Stimulated activated CD4-positive, alpha-beta T cell treated with anti-CD3 and anti-CD28 coated beads, Interleukin-1b, Interleukin-23, amount 100 ng/mL, for 24 hours (primary cell): ENCODE measurements at regions not wholly inside any gene's neighbourhood (a gene's known extent, or its start where the extent isn't known, plus 50 kb on each side); places are given as distances from the start of the nearest gene placed in this dataset.
"Not testable (repeated sequence)": the region's sequence is repeated elsewhere in the genome, so short reads cannot be mapped to it uniquely, and the experiment has no call there.

Experiments used
- DNase-seq, 4 experiments: peaks; one replicate each; pipeline ENCODE4 v3.0.0-alpha.2; 2020; ENCODE audit warnings: low read depth in 4 of 4, low spot score in 1 of 4

GRCh38 chr14:58751788-58752187, 114.0 kb downstream of the DACT1 start:
- DNase-seq = no peak

- no peak for DNase-seq
Observed at GRCh38 chr14:58752289-58752688, 114.5 kb downstream of the DACT1 start.

- DNase-seq = no peak
Observed at GRCh38 chr14:58752771-58753201, 115.0 kb downstream of the DACT1 start.

GRCh38 chr14:58755031-58755925, 117.5 kb downstream of the DACT1 start:
- no peak for DNase-seq

GRCh38 chr14:58760121-58760520, 122.4 kb downstream of the DACT1 start:
- DNase-seq = no peak

- no peak for DNase-seq
Observed at GRCh38 chr14:58762629-58763028, 124.9 kb downstream of the DACT1 start.

- DNase-seq = no peak
Observed at GRCh38 chr14:58763210-58763609, 125.4 kb downstream of the DACT1 start.

- DNase-seq = no peak
Observed at GRCh38 chr14:58765418-58765831, 127.7 kb downstream of the DACT1 start.

GRCh38 chr14:58765843-58766242, 128.1 kb downstream of the DACT1 start:
- no peak for DNase-seq

- no peak for DNase-seq
Observed at GRCh38 chr14:58769011-58769643, 131.4 kb downstream of the DACT1 start.

GRCh38 chr14:58769771-58770170, 132.0 kb downstream of the DACT1 start:
- no peak for DNase-seq

GRCh38 chr14:58770491-58770982, 132.8 kb downstream of the DACT1 start:
- DNase-seq = no peak

GRCh38 chr14:58771016-58771415, 133.3 kb downstream of the DACT1 start:
- DNase-seq = no peak

- no peak for DNase-seq
Observed at GRCh38 chr14:58772116-58772515, 134.4 kb downstream of the DACT1 start.

GRCh38 chr14:58772794-58773620, 135.2 kb downstream of the DACT1 start:
- no peak for DNase-seq

- no peak for DNase-seq
Observed at GRCh38 chr14:58774531-58774930, 136.8 kb downstream of the DACT1 start.

GRCh38 chr14:58775130-58775529, 137.4 kb downstream of the DACT1 start:
- DNase-seq = not testable (repeated sequence)

- DNase-seq = no peak
Observed at GRCh38 chr14:58776516-58776915, 138.8 kb downstream of the DACT1 start.

- DNase-seq = no peak
Observed at GRCh38 chr14:58777541-58777979, 139.8 kb downstream of the DACT1 start.

- DNase-seq = no peak
Observed at GRCh38 chr14:58778202-58778601, 140.4 kb downstream of the DACT1 start.

- no peak for DNase-seq
Observed at GRCh38 chr14:58779376-58779775, 141.6 kb downstream of the DACT1 start.
